ENCODE measurements at regions not wholly inside any gene's neighbourhood (a gene's known extent, or its start where the extent isn't known, plus 50 kb on each side); places are given as distances from the start of the nearest gene placed in this dataset.

- no peak overlapping the region for H3K4me3 ChIP-seq (replicated peaks in 1 of 3; ENCODE audit: insufficient read depth in 1 of 3, low read depth in 1 of 3, low read length in 3 of 3)
- ChIA-PET CTCF (interaction anchor here (1.1 to 4.8 kb wide), 4 partner anchors 154 to 1852 kb away, joined by 3 to 56 read pairs (median 12); partner anchors contain the start of gene MAFB), POLR2A (interaction anchor here (0.5 kb wide), 1 partner anchor 20 kb away, joined by 3 read pairs; no protein-coding TSS in a partner anchor)
- no peaks in the 10 kb centered on the region for H3K36me3 ChIP-seq (ENCODE audit: control insufficient read depth in 2 of 2, extremely low read depth in 1 of 2, insufficient read depth in 2 of 2, low read length in 2 of 2)
- peaks cover 2 to 20% of the 10 kb centered on the region in 2 experiments for H3K27me3 ChIP-seq (ENCODE audit: control insufficient read depth in 2 of 2, insufficient read depth in 2 of 2, low read length in 2 of 2)
- no peaks in the 10 kb centered on the region for H4K20me1 ChIP-seq (replicated peaks; ENCODE audit: control insufficient read depth, extremely low read depth, insufficient read depth, low read length)
- dilution Hi-C loops (cut with MboI; ENCODE audit: extremely low pct_ligation_motif_present, low sequenced_read_pairs), result no loop called here
- FAIRE-seq (no peak), DNase-seq (ENCODE audit: low read depth, low spot score) (no peak)
- H3K9ac ChIP-seq (replicated peaks; ENCODE audit: extremely low read depth, insufficient read depth, low read length), result no peak overlapping the region
- peaks cover 22% of the 10 kb centered on the region for H3K4me1 ChIP-seq (ENCODE audit: control insufficient read depth, extremely low read depth, insufficient read depth, low read length)
- no peaks in the 10 kb centered on the region for H3K79me2 ChIP-seq (ENCODE audit: control insufficient read depth, insufficient read depth, low read length)
- H3K9me3 ChIP-seq (replicated peaks; ENCODE audit: control insufficient read depth, insufficient read depth, low read length), result no peaks in the 10 kb centered on the region
- no peak for TF ChIP-seq GATA2 (IDR thresholded peaks at IDR 0.05; ENCODE audit: insufficient read depth, insufficient read length, low read depth, low read length)
- intact Hi-C loops (cut with micrococcal nuclease), result loop anchor here (5.0 kb wide), 1 partner anchor 1142 kb away; no protein-coding TSS in a partner anchor
- no peaks in the 10 kb centered on the region for H3K9me1 ChIP-seq (replicated peaks; ENCODE audit: control insufficient read depth, extremely low read depth, insufficient read depth, low read length)
- no TSS peak for BruUV-seq (replicated peaks)
- no peak overlapping the region for H3K4me2 ChIP-seq (ENCODE audit: insufficient read depth, low read length)
- no peak overlapping the region for H2AFZ ChIP-seq (ENCODE audit: low read depth, low read length)
- H3K27ac ChIP-seq (ENCODE audit: insufficient read depth, low read depth, low read length), result no peak overlapping the region
Measured at GRCh38 chr20:39110819-39111136, 148.6 kb downstream of the DHX35 start.

DNA sequence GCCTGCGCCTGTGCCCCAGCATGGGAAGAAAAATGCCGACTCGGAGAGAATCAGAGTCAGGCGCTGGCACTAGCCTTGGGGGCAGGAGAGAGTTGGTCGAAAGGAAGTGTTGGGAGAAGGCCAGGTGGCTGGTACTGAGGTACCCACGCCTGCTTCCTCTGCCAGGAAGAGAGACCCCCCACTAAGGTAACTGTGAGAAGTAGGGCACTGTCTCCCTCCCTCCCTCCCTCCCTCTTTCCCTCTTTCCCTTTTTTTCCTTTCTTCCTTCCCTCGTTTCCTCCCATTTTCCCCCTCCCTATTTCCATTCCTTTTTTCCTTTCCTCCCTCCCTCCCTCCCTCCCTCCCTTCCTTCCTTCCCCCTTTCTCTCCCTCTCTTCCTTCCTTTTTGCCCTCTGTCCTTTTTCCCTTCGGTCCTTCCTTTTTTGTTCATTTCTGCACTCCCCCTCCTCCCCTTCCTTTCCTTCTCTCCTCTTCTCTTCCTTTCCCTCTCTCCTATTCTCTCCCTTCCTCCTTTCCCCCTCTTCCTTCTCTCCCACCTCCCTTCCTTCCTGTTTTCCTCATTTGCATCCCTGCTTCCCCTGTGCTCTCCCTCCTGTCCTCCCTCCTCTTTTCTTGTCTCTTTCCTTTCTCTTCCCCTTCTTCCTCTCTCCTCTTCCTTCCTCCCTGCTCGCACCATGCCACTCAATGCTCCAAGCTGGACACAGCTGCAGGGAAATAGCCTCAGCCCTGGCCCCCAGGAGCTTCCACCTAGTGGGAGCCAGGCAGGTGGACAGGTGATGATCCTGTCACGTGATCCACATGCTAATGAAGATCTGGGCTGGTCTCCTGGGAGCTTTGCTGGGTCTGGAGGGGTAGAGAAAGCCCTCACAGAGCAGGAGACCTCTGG, 148.0 kb downstream of the DHX35 start:
- no peaks in the 10 kb centered on the region for H3K79me2 ChIP-seq (ENCODE audit: control insufficient read depth, insufficient read depth, low read length)
- peaks cover 22% of the 10 kb centered on the region for H3K4me1 ChIP-seq (ENCODE audit: control insufficient read depth, extremely low read depth, insufficient read depth, low read length)
- H3K36me3 ChIP-seq (ENCODE audit: control insufficient read depth in 2 of 2, extremely low read depth in 1 of 2, insufficient read depth in 2 of 2, low read length in 2 of 2), result no peaks in the 10 kb centered on the region
- intact Hi-C loops (cut with micrococcal nuclease) (loop anchor here (2.0 to 5.0 kb wide), 2 partner anchors 59 to 1142 kb away; no protein-coding TSS in a partner anchor), dilution Hi-C loops (cut with MboI; ENCODE audit: extremely low pct_ligation_motif_present, low sequenced_read_pairs) (no loop called here)
- FAIRE-seq (no peak), DNase-seq (ENCODE audit: low read depth, low spot score) (no peak)
- no peaks in the 10 kb centered on the region for H3K9me1 ChIP-seq (replicated peaks; ENCODE audit: control insufficient read depth, extremely low read depth, insufficient read depth, low read length)
- ChIA-PET POLR2A (no interaction called here), CTCF (interaction anchor here (2.8 to 4.8 kb wide), 2 partner anchors 1579 to 1853 kb away, joined by 18 to 56 read pairs; partner anchors contain the start of gene MAFB)
- no TSS peak for BruUV-seq (replicated peaks)
- no peak overlapping the region for H2AFZ ChIP-seq (ENCODE audit: low read depth, low read length)
- H3K27me3 ChIP-seq (ENCODE audit: control insufficient read depth in 2 of 2, insufficient read depth in 2 of 2, low read length in 2 of 2), result peaks cover 2 to 18% of the 10 kb centered on the region in 2 experiments
- H3K27ac ChIP-seq (ENCODE audit: insufficient read depth, low read depth, low read length), result no peak overlapping the region
- no peaks in the 10 kb centered on the region for H3K9me3 ChIP-seq (replicated peaks; ENCODE audit: control insufficient read depth, insufficient read depth, low read length)
- no peak overlapping the region for H3K4me2 ChIP-seq (ENCODE audit: insufficient read depth, low read length)
- no peak for TF ChIP-seq MYC (IDR thresholded peaks at IDR 0.05; ENCODE audit: low read depth, low read length)
- TF ChIP-seq POLR2AphosphoS5 (IDR thresholded peaks at IDR 0.05; ENCODE audit: insufficient read depth, low read depth, low read length), result no peak
- TF ChIP-seq GATA2 (IDR thresholded peaks at IDR 0.05; ENCODE audit: insufficient read depth, insufficient read length, low read depth, low read length), result no peak
- no peak for TF ChIP-seq MAX (IDR thresholded peaks at IDR 0.05; ENCODE audit: insufficient read depth, insufficient read length)
- no peak for TF ChIP-seq EZH2 (IDR thresholded peaks at IDR 0.05; ENCODE audit: borderline replicate concordance, low read depth, low read length, severe bottlenecking)
- TF ChIP-seq JUN (IDR thresholded peaks at IDR 0.05; ENCODE audit: borderline replicate concordance, insufficient read depth, insufficient read length, low read depth), result no peak
- no peak for TF ChIP-seq POLR2A (IDR thresholded peaks at IDR 0.05; ENCODE audit: low read depth, low read length)
- TF ChIP-seq, protein P1, sequence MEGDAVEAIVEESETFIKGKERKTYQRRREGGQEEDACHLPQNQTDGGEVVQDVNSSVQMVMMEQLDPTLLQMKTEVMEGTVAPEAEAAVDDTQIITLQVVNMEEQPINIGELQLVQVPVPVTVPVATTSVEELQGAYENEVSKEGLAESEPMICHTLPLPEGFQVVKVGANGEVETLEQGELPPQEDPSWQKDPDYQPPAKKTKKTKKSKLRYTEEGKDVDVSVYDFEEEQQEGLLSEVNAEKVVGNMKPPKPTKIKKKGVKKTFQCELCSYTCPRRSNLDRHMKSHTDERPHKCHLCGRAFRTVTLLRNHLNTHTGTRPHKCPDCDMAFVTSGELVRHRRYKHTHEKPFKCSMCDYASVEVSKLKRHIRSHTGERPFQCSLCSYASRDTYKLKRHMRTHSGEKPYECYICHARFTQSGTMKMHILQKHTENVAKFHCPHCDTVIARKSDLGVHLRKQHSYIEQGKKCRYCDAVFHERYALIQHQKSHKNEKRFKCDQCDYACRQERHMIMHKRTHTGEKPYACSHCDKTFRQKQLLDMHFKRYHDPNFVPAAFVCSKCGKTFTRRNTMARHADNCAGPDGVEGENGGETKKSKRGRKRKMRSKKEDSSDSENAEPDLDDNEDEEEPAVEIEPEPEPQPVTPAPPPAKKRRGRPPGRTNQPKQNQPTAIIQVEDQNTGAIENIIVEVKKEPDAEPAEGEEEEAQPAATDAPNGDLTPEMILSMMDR (IDR thresholded peaks at IDR 0.05; ENCODE audit: extremely low read depth in 1 of 2, insufficient read depth in 1 of 2, low read depth in 1 of 2, low read length in 2 of 2), result no peak
- no peak for TF ChIP-seq FOS (IDR thresholded peaks at IDR 0.05; ENCODE audit: borderline replicate concordance, insufficient read depth, low read length)
- no peaks in the 10 kb centered on the region for H4K20me1 ChIP-seq (replicated peaks; ENCODE audit: control insufficient read depth, extremely low read depth, insufficient read depth, low read length)
- H3K4me3 ChIP-seq (replicated peaks in 1 of 3; ENCODE audit: insufficient read depth in 1 of 3, low read depth in 1 of 3, low read length in 3 of 3), result no peak overlapping the region
- no peak overlapping the region for H3K9ac ChIP-seq (replicated peaks; ENCODE audit: extremely low read depth, insufficient read depth, low read length)
